HG02938 (cell line): ENCODE measurements at regions not wholly inside any gene's neighbourhood (a gene's known extent, or its start where the extent isn't known, plus 50 kb on each side); places are given as distances from the start of the nearest gene placed in this dataset.

Source experiments
- ATAC-seq: cut with Tn5 transposase; IDR thresholded peaks from one replicate; pipeline ENCODE4 v1.9.1; 2021; ENCODE audit warnings: mild to moderate bottlenecking, moderate library complexity; ENCODE audit not compliant: unreplicated experiment

DNA sequence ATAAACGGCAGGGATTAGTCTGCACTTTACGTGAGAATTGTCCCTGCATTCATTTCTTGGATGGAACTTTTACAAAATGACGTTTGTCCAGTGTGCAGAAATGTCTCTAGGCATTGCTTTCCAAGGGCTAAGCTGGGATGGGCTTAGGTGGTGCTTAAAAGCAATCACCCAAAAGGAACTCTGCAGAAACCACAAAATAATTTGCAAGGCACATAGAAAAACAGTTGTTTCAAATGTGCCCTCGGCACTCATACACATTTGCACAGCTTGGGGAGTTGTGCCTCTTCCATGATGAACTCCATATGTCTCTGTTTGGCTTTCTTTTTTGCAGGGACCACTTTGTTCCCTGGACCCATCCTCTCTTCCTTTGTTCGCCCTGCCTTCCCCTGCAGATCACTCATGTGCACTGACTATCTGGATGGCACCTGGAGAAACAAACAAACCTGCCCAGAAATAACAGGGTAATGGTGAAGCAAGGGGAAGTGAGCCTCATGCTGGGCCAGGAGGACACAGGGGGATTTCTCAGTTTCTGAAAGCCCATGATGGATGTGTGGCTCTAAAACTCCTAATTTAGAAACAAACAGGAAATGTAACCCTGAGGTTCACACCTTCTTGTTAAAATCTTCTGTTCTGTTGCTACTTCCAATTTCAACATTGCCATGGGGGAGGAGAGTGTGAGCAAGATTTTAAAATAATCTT is 150.2 kb downstream of the SNX19 start:
- ATAC-seq: peak; percentile 79

GRCh38 chr11:130766650-130767565 is 149.4 kb downstream of the SNX19 start:
- no peak for ATAC-seq

DNA sequence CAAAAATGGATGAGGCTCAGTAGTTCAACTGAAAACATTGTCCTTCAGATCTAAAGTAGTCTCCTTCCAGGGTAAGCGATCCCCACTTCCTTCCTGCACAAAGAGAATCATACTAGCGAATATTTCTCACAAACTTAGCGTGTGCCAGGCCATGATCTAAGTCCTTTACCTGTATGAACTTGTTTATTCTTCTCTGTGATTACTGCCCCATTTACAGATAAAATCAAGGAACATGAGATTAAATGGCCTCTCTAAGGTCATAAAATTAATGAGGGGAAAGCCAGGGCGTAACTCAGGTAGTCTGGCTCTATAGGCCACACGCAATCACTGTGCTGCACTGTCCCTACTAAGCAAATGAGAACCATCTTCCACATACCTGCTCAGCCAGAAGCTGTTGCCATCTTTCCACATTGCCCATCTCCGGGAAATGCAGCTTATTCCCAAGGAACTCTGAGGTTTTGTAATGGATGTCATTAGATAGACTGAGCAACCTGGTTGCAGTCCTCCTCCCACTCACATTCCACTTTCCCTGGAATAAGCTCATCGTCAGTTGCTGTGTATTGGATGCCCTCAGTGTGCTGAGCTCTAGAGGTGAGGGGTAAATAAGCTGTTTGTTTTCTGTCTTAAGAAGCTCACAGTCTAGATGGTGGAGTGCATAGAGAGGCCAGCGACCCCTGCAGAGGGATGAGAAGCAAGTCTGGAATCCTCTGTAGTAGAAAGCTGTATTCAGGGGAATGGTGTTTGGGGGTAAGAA is 146.3 kb downstream of the SNX19 start:
- no peak for ATAC-seq

GRCh38 chr11:130771708-130772107 is 144.6 kb downstream of the SNX19 start:
- no peak for ATAC-seq

- no peak for ATAC-seq
These were observed 143.7 kb downstream of the SNX19 start for GRCh38 chr11:130772266-130773227.

DNA sequence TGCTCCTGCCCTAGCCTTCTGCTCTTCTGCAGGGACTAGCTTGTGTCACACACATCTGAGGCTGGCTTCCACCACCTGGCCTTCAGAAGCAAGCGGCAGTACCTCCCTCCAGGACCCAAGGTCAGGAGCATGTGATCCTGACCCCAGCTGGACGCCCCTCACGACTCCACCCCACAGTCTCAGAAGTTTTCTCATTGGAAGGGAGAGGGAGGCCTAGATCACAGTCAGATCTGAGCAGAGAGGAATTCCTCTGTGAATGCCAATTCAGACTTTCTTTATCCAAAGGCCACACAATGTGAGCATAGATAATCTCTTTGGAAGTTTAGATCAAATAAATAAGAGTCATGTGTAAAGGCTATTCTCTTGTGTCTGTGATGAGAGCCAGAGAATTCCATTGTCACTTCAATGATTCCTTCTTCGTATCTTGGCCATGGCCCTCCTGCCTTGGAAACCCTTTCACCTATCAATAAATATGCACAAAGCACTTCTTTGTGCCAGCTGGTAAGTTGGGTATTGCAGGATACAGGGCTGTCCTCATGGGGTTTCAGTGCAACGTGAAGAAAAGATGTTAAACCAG is 142.9 kb downstream of the SNX19 start:
- no peak for ATAC-seq

DNA sequence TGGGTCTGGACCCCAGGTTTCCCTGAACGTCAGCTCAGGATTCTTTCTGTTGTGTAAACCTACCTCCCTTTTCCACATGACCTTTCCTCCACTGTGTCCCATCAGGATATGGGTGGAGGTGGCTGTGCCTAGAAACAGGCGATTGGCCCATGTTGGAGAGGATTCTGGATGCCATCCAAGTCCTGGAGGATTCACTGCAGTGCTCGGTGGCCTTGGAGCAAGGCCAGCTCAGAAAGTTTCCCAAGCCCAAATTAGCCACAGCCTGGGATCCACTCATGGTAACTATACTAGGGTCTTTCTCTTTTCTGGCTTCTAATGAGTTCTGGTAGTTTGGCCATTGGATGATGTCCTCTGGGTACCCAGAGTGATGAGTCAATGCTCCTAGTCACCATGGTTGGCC is 141.6 kb downstream of the SNX19 start:
- no peak for ATAC-seq

GRCh38 chr11:130775306-130776060 is 140.8 kb downstream of the SNX19 start:
- no peak for ATAC-seq

DNA sequence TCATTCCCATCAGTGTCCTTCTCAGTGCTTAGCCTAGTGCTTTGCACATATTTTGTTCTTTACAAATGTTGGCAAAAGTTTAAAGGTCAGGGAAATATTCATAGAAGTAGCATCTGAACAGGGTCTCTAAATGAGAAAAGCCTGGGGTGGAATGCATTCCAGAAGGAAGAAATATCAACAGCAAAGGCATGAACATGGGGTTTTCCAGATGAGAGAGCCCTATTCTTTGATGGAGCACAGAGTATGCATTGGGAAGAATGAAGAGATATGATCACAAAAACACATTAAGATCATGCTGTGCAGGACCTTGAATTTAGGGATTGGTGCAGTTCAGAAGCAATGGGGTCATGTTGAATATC is 140.2 kb downstream of the SNX19 start:
- ATAC-seq: no peak

DNA sequence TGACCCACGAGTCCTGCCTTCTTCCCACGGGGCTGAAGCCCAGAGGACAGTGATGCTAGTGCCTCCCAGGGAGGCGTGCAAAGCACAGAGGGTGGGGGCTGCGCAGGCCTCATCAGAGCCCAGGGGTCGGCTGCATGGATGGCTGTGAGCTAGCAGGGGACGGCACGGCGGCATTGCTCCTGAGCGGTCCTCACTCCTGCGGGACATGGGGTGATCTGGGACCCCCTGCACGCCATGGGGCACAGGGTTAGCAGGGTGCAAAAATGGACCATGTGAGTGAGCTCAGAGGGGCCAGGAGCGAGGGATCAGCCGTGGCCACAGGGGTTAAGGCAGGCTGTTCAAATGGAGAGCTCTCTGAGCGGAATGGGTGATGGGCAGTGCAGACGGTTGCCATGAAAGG is 138.3 kb downstream of the SNX19 start:
- ATAC-seq: no peak

DNA sequence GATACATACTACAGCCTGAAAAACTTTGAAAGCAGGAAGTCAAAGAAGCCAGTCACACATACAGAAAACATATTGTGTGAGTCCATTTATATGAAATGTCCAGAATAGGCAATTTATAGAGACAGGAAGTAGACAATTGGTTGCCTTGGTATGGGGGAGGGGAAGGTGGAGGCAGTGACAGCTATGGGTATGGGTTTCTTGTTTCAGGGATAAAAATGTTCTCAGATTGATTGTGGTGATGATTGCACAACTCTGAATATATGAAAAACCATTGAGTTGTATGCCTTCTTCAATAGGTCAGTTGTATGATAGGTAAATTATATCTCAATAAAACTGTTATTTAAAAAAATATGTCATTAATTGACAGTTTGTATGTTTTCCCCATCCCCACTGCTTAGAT is 137.6 kb downstream of the SNX19 start:
- ATAC-seq: no peak

DNA sequence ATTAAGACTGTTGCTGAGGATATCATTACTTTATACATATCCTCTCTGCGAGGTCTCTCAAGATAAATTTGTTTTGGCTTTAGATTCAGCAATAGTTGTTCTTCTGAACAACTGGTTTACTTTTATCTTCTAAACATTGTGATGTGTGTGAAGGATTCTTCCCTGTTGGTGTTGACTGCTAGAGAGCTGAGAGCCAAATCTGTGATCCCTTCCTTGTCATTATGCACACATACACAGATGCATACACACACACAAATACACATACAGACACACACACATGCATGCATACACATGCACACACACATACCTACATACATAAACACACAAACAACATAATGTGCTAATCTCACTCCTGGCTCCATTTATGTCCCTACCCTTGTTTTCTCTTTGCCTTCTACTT is 137.0 kb downstream of the SNX19 start:
- ATAC-seq: no peak

- no peak for ATAC-seq
These were observed 136.3 kb downstream of the SNX19 start for GRCh38 chr11:130779943-130780342.

DNA sequence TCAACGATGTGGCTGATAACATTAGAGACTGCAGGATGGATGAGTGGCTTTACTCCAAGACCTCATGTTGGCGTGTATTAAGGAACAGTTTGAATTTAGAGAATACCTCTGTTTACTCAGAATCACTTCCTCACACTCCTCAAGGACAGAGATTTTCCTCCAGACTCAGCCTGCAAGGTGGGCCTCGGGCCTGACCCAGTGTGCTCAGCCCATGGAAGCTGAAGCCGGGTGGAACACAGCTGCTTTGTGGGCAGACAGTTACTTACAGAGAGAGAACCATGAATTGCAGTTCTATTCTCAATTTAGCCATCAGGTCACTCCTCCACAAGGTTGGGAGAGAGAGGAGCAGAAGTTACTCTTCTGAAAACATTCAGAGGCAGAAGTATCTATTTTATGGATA is 135.8 kb downstream of the SNX19 start:
- no peak for ATAC-seq

- ATAC-seq: no peak
These were observed 134.3 kb downstream of the SNX19 start for GRCh38 chr11:130781931-130782330.

DNA sequence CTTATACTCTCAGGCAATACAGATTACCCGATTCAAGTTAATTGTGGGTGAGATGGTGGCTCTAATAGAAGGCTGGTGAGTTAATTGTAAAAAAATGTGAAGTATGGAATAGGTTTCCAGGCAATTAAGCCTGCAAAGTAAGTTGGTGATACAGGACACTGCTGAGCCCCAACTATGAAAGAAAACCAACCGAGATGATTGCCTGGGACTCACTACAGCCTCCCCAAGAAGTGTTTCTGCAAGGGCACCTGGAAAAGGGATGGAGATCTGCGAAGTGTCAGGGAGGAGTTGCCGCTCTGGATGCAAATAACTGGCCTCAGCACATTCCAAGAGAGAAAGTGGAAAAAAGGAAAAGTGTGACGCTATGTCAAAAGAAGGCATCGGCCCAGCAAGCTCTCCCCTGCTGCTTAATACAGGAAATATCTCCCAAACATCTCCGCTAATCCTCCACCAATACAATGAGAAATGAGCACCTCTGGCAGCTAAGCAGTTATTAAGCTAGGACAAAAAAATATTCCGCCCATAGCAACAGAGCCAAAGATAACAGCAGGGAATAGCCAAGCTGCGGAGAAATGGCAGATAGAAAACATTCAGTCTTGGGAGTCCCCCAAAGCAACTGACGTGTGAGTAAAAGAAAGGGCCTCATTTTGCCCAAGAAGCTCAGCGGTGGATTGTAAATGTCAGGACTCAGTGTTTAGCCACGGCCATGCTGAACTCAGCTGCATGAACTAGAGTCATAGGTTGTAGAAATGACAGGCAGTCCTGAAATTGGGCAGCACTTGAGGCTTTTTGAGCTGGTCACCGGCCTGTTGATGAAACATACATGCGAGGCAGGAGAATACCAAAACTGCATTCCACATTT is 133.7 kb downstream of the SNX19 start:
- no peak for ATAC-seq

- no peak for ATAC-seq
These were observed 133.0 kb downstream of the SNX19 start for GRCh38 chr11:130783323-130783722.

DNA sequence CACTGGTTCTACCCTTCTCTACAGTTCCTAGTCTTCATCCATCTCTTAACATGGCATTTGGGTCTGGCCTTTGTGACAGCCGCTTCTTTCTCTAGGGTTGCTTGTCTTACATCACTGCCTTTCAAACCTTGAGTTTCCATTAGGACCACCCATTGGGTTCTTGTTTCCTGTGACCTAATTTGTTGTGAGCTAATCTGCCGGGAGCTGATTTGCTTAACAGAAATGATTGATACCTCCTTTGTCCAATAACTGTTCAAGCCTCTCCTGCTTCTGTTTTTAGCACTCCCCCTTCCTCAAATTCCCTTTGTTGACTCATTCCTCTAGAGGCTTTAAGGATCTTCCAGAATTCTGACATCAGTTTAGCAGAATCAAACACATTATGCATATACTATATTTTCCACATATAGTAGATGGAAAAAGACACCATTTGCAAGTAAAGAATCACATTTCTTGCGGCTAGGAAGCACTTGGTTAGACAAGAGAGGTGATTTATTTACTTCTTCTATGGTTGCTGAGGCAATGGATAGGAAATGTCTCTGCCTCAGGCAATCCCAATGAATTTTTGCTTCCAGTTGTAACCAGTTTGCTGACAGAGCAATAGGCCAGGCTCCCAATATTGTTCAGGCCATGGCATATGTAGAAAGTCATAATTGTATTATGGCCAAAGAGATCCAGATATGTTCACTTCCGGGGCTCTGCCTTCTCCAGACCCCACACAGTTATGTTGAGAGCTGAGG is 130.7 kb downstream of the SNX19 start:
- no peak for ATAC-seq
